Transverse colon (tissue), 4 donors: ENCODE measurements at regions not wholly inside any gene's neighbourhood (a gene's known extent, or its start where the extent isn't known, plus 50 kb on each side); places are given as distances from the start of the nearest gene placed in this dataset.

Experiments
- DNase-seq: peaks from one replicate; pipeline ENCODE4 v3.0.0-alpha.2; 2019
- H3K27ac ChIP-seq, 4 donors: fragments of 200-600 bp; sonication (generic); 2 replicates each; pipeline ENCODE4 v1.5.1; 2016 to 2018; ENCODE audit warnings: inconsistent platforms in 4 of 4
- H3K27me3 ChIP-seq: fragments of 200-600 bp; sonication (generic); 2 replicates; pipeline ENCODE4 v1.5.1; 2017; ENCODE audit warnings: inconsistent platforms
- H3K36me3 ChIP-seq, 4 donors: fragments of 200-600 bp; sonication (generic); 2 replicates each; pipeline ENCODE4 v1.5.1; 2017 to 2019; ENCODE audit warnings: inconsistent platforms in 4 of 4
- H3K4me1 ChIP-seq, 4 donors: fragments of 200-600 bp; sonication (generic); 2 replicates each; pipeline ENCODE4 v1.5.1; 2017 to 2020; ENCODE audit warnings: inconsistent platforms in 4 of 4
- H3K4me3 ChIP-seq, 4 donors: fragments of 200-600 bp; sonication (generic); 1 replicate in 1 of 4; 2 replicates in 3 of 4; pipeline versions ENCODE4 v1.5.1 to v1.6.1; 2017 to 2019; ENCODE audit warnings: inconsistent platforms in 4 of 4
- H3K9me3 ChIP-seq, 2 donors: fragments of 200-600 bp; sonication (generic); 2 replicates each; pipeline ENCODE4 v1.5.1; 2017 to 2019; ENCODE audit warnings: inconsistent platforms in 2 of 2
- EP300 ChIP-seq: sonication (generic); formaldehyde crosslinking; IDR thresholded peaks from one replicate; pipeline ENCODE4 v1.6.1; 2017; ENCODE audit warnings: antibody characterized with exemption, low read depth
- POLR2A ChIP-seq: fragments of 450-650 bp; IDR thresholded peaks from one replicate; pipeline ENCODE4 v1.6.1; 2016; ENCODE audit warnings: antibody characterized with exemption, mild to moderate bottlenecking, moderate library complexity
- POLR2AphosphoS5 ChIP-seq, 3 donors: sonication (generic); formaldehyde crosslinking; IDR thresholded peaks; one replicate each; pipeline ENCODE4 v1.6.1; 2016; ENCODE audit warnings: antibody characterized with exemption in 3 of 3
- WGBS, 2 donors: methylation state at CpG; one replicate each; pipeline ENCODE4 v1.1.5; 2018; ENCODE audit warnings: low coverage in 1 of 2; 5-methylcytosine and 5-hydroxymethylcytosine counted together
- in situ Hi-C, 4 donors: fragments of 200-750 bp; cut with MboI; loops; one replicate each; pipeline versions ENCODE4 v1.15.0 to v1.15.1; 2017; ENCODE audit warnings: low sequenced_read_pairs in 3 of 4, low pct_ligation_motif_present in 1 of 4, low pct_unique_long_range_greater_than_20kb in 1 of 4
- intact Hi-C: fragments of 100-400 bp; cut with DNase I; formaldehyde crosslinking; loops from one replicate; pipeline ENCODE4 v1.15.1; 2023; ENCODE audit warnings: low total_unique reads
- TF ChIP-seq, protein P1 (sequence below), 5 experiments: fragments of 200-600 bp in 3 of 5; fragments of 450-650 bp in 2 of 5; sonication (generic) in 3 of 5; IDR thresholded peaks; 1 replicate in 2 of 5; 2 replicates in 3 of 5; pipeline ENCODE4 v1.5.1; 2016 to 2017; ENCODE audit warnings: antibody characterized with exemption in 5 of 5, inconsistent platforms in 3 of 5, mild to moderate bottlenecking in 2 of 5, moderate library complexity in 1 of 5

DNA sequence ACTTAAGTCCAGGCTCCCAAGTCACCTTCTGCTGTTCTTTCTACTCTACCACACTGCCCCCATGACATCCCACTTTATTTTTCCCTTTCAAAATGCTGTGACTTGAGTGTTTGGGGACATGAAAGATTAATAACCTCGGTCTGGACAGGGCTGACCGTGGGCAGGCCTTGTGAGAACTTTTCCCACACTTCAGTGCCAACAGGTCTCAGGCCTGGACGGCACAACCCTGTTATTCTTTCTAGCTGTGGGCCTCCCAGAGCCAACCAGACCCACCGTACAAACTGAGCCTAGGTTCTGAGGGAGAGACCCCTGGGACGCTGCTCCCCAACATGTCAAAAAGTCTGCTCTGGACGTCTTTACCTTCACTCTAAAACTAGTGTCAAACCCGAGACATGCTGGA, 153.4 kb downstream of the CEP120 start:
- TF ChIP-seq, protein P1, sequence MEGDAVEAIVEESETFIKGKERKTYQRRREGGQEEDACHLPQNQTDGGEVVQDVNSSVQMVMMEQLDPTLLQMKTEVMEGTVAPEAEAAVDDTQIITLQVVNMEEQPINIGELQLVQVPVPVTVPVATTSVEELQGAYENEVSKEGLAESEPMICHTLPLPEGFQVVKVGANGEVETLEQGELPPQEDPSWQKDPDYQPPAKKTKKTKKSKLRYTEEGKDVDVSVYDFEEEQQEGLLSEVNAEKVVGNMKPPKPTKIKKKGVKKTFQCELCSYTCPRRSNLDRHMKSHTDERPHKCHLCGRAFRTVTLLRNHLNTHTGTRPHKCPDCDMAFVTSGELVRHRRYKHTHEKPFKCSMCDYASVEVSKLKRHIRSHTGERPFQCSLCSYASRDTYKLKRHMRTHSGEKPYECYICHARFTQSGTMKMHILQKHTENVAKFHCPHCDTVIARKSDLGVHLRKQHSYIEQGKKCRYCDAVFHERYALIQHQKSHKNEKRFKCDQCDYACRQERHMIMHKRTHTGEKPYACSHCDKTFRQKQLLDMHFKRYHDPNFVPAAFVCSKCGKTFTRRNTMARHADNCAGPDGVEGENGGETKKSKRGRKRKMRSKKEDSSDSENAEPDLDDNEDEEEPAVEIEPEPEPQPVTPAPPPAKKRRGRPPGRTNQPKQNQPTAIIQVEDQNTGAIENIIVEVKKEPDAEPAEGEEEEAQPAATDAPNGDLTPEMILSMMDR (IDR thresholded peaks at IDR 0.05) = no peak
- TF ChIP-seq POLR2A = no peak
- no peak for TF ChIP-seq POLR2AphosphoS5 (IDR thresholded peaks at IDR 0.05)
- no peak for TF ChIP-seq EP300
- DNase-seq = no peak
- Histone ChIP-seq H3K9me3 (no peaks in the 10 kb centered on the region), H3K27me3 (no peaks in the 10 kb centered on the region), H3K36me3 (no peaks in the 10 kb centered on the region), H3K4me1 (no peaks in the 10 kb centered on the region), H3K27ac (no peak overlapping the region), H3K4me3 (no peak overlapping the region)
- 77 to 87% methylated on average over 4 to 7 of the region's 7 CpGs for WGBS, 2 donors
- in situ Hi-C loops = no loop called here
- intact Hi-C loops = no loop called here

DNA sequence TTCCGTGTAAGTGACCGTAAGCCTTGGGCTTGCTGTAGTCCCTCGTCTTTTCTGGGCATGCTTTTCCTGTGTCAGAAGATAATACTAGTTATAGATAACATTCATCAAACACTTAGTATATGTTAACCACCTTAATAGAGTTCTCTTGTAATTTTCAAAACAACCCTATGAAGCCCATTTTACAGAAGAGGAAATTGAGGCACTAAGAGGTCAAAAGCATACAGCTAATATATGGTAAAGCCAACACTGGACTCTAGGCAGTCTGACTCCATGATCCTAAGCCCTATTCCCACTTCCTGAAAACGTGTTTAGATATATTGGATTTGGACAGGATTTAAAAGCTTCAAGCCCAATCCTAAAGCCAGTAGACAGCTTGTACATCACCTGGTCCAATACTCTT, 153.8 kb downstream of the CEP120 start:
- Histone ChIP-seq H3K27me3 (no peaks in the 10 kb centered on the region), H3K9me3 (no peaks in the 10 kb centered on the region), H3K4me3 (no peak overlapping the region), H3K36me3 (no peaks in the 10 kb centered on the region), H3K4me1 (no peaks in the 10 kb centered on the region), H3K27ac (no peak overlapping the region)
- WGBS, 2 donors = 84 to 91% methylated on average over 4 of the region's 4 CpGs
- intact Hi-C loops (no loop called here), in situ Hi-C loops (no loop called here)
- no peak for DNase-seq
- no peak for TF ChIP-seq POLR2A

DNA sequence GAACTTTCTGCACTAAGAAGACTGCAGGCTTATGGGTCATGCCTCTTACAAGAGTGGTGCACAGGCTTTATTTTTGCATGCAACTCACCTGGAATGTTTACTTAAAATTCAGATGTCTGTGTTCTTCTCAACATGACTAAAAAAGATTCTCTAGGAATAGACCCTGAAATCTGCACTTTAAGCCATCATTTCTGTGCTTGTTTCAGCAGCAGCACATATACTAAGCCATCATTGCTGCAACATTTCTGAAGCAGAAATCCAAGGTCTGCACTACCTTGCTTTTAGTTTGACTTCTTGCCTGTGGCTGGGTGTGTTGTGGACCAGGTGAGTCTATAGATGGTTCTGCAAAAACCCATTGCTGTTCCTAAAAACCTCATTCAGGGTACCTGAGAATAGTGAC, 156.8 kb downstream of the CEP120 start:
- Histone ChIP-seq H3K36me3 (no peaks in the 10 kb centered on the region), H3K4me1 (no peaks in the 10 kb centered on the region), H3K4me3 (no peak overlapping the region), H3K27me3 (no peaks in the 10 kb centered on the region), H3K9me3 (no peaks in the 10 kb centered on the region), H3K27ac (no peak overlapping the region)
- TF ChIP-seq, protein P1 (IDR thresholded peaks at IDR 0.05) = no peak
- no peak for TF ChIP-seq EP300
- no peak for TF ChIP-seq POLR2A
- no peak for TF ChIP-seq POLR2AphosphoS5 (IDR thresholded peaks at IDR 0.05)
- in situ Hi-C loops = no loop called here
- intact Hi-C loops = no loop called here
- no peak for DNase-seq

DNA sequence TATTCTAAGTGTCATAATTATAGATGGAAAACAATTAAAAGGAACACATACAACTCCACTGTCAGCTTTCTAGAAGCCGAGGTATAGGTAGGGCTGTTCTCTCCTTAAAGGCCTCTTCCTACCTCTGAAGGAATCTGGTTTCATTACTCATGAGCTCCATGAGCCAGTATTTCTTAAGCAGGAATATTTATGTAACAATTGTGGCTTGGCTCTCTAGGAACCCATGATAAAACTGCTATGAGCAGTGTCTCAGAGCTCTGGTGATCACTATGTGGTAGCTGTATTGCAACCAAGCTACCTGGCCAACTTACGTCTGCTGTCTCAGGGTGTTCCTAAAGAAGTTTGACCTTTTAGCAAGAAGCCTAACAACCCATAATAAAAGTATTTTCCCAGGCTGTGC, 157.7 kb downstream of the CEP120 start:
- H3K27ac ChIP-seq = no peak overlapping the region
- intact Hi-C loops (no loop called here), in situ Hi-C loops (no loop called here)
- no peak overlapping the region for H3K4me3 ChIP-seq
- H3K27me3 ChIP-seq = no peaks in the 10 kb centered on the region
- H3K36me3 ChIP-seq = no peaks in the 10 kb centered on the region
- no peaks in the 10 kb centered on the region for H3K9me3 ChIP-seq
- DNase-seq = no peak
- WGBS, 2 donors = 88 to 100% methylated on average over 2 of the region's 2 CpGs
- no peaks in the 10 kb centered on the region for H3K4me1 ChIP-seq
- TF ChIP-seq EP300 (no peak), POLR2A (no peak), POLR2AphosphoS5 (IDR thresholded peaks at IDR 0.05) (no peak)
- TF ChIP-seq, protein P1 (IDR thresholded peaks at IDR 0.05) = no peak

DNA sequence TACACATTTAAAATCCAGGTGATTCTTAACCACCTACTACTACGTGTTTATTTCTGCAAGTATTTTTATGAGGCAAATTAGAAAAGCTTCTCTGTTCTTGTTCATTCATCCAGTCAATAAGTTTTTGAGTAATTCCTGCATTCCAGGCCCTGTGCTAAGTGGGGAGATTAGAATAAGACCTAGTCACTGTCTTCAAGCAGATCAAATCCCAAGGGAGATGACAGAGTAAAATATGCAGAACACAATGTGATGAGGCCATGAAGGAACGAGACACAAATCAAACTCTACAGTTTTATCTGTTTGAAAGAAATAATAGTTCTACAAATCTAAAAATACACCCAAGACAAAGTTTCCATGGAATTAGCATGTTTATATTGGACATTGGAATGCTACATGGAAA, 158.8 kb downstream of the CEP120 start:
- no peaks in the 10 kb centered on the region for H3K27me3 ChIP-seq
- DNase-seq = no peak
- in situ Hi-C loops = no loop called here
- no peak overlapping the region for H3K27ac ChIP-seq
- intact Hi-C loops = no loop called here
- H3K36me3 ChIP-seq = no peaks in the 10 kb centered on the region
- no peaks in the 10 kb centered on the region for H3K9me3 ChIP-seq
- 54 to 81% methylated on average over 2 of the region's 2 CpGs for WGBS, 2 donors
- H3K4me3 ChIP-seq = no peak overlapping the region
- H3K4me1 ChIP-seq = no peaks in the 10 kb centered on the region
- TF ChIP-seq, protein P1 (IDR thresholded peaks at IDR 0.05) = no peak
- peak in 1 of 3 donors; percentile 25 for TF ChIP-seq POLR2AphosphoS5 (IDR thresholded peaks at IDR 0.05)
